GM19025 (cell line): ENCODE measurements at regions not wholly inside any gene's neighbourhood (a gene's known extent, or its start where the extent isn't known, plus 50 kb on each side); places are given as distances from the start of the nearest gene placed in this dataset.
"Not testable (repeated sequence)": the region's sequence is repeated elsewhere in the genome, so short reads cannot be mapped to it uniquely, and the experiment has no call there.

Experiments used
- ATAC-seq: cut with Tn5 transposase; IDR thresholded peaks from one replicate; pipeline ENCODE4 v1.9.1; 2021; ENCODE audit warnings: mild to moderate bottlenecking, low read depth, moderate library complexity; ENCODE audit not compliant: unreplicated experiment

- no peak for ATAC-seq
Measured at GRCh38 chr2:187857826-187858225, 303.6 kb upstream of the TFPI start.

GRCh38 chr2:187862715-187863114 is 308.5 kb upstream of the TFPI start:
- ATAC-seq = no peak

GRCh38 chr2:187865025-187865424 is 310.8 kb upstream of the TFPI start:
- ATAC-seq = no peak

DNA sequence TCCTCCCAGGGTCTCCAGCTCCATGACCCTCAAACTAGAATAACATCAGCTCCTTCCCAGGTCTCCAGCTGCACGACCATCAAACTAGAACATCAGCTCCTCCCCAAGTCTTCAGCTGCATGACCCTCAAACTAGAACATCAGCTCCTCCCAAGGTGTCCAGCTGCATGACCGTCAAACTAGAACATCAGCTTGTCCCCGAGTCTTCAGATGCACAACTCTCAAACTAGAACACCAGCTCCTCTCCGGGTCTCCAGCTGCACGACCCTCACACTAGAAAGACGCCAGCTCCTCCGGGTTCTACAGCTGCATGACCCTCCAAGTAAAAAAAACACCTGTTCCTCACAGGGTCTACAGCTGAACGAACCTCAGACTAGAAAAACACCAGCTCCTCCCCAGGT is 312.9 kb upstream of the TFPI start:
- ATAC-seq = no peak

DNA sequence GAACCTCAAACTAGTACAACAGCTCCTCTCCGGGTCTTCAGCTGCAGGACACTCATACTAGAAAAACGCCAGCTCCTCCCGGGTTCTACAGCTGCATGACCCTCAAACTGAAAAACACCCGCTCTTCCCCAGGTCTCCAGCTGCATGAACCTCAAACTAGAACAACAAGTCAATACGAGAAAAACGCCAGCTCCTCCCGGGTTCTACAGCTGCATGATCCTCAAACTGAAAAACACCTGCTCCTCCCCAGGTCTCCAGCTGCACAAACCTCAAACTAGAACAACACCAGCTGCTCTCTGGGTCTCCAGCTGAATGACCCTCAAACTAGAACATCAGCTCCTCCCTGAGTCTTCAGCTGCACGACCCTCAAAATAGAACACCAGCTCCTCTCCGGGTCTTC is 315.0 kb upstream of the TFPI start:
- no peak for ATAC-seq

GRCh38 chr2:187871506-187871905 is 317.3 kb upstream of the TFPI start:
- ATAC-seq = no peak

DNA sequence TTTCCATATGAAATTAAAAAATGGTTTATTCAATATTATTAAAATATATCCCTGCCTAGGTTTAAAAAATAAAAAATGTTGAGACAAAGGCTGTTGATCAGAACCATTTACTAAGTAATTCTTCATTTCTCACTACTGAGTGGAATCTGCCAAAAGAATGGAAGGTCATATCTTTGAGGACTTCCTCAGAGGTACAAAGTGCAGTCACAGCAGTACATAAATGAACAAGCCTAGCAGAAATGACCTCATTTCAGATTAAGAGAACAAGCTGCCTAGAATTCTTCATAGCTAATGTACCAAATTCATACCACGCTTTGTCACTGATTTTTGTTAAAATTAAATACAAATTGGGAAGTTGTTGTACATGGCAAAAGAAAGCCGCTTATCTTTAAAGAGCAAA is 318.9 kb upstream of the TFPI start:
- no peak for ATAC-seq

GRCh38 chr2:187874786-187875185 is 320.6 kb upstream of the TFPI start:
- no peak for ATAC-seq

DNA sequence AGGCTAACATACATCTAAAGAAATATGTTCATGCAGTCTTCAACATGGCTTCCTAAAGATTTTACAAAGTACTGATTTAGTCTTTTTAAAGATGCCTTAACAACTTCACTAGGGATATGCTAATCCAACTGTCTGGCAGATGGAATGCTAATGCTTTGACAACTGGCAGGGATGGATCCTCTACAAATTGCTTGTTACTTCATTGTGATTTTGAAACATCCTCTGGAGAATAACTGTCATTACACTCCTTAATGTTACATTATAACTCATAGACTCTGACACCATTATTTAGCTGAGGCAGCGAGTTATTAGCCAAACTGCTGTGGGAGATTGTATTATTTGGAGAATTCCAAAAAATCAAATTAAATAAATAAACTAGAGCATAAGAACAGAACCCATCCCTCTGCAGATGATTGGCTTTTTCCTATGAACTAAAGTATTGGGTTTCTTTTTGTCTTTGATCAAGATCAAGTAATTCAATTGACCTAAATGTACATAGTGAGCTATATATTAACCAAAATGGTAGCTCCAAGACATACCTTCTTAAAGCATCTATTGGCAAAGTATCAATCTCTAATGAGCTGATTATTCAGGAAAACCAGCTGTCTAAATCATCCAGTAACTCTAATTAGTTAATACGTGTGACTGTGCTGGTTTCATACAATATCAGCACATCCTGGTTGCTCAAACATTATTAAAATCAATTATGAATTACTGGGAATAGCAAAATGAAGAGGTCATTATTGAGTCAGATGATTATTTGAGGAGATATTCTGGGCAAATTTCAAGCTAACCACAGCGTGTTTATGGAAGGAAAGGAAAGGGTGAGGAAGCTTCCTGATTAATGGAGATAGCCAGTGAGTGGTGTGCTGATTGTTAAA is 321.3 kb upstream of the TFPI start:
- no peak for ATAC-seq

GRCh38 chr2:187876554-187876953 is 322.3 kb upstream of the TFPI start:
- ATAC-seq = no peak

DNA sequence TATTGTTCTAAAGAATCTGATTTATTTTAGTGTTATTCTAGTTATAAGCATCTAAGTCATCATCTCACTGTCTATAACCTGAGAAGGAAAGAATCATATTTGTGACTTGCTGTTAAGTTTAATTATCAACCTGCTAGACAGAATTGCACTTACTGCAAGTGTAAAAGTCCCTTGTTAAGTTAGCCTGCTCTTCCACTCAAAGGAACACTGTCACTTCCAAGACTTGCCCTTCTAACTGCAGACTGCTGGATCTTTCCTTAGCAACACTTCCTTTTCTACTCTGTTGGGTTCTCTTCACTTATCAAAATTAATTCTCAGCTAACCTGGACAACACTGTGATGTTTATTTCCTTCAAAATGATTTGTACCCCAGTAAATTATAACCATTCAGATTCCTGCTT is 323.2 kb upstream of the TFPI start:
- ATAC-seq = no peak

- no peak for ATAC-seq
Measured at GRCh38 chr2:187878112-187878511, 323.9 kb upstream of the TFPI start.

- ATAC-seq = no peak
Measured at GRCh38 chr2:187879491-187879890, 325.3 kb upstream of the TFPI start.

DNA sequence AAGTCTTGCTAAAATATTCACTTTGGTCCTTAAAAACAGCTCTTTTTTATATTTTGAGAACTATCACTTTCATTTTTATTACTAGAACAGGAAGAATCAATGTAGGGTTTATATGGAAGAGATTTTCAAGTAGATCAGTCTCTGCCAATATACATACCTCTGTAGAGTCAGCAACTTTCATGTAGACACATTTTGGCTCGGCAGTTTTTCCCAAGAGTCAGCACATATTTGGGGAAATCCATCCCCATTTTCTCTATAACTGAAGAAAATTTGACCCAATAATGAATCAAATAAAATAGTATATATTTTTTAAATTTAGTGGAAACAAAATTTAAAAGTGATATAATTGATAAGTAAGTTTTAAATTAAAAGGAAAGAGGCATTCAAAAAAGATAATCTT is 329.8 kb upstream of the TFPI start:
- ATAC-seq = no peak

GRCh38 chr2:187890690-187891089 is 336.5 kb upstream of the TFPI start:
- ATAC-seq = no peak

DNA sequence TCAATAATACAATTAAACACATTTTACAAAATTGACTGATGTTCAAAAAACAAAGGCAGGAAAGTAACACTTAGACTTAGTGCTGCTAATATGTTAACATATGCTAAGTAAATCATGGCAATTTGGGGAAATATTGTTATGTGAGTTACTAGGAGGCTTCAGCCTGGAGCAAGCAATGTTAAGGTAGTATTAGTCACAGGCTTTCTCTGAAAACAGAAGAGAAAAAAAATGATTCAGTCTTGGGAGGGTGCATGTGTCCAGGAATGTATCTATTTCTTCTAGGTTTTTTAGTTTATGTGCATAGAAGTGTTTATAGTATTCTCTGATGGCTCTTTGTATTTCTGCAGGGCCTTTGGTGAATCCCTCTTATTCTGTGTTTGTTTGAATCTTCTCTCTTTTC is 345.8 kb upstream of the TFPI start:
- no peak for ATAC-seq

GRCh38 chr2:187906021-187906420 is 351.8 kb upstream of the TFPI start:
- no peak for ATAC-seq

GRCh38 chr2:187910922-187911321 is 356.7 kb upstream of the TFPI start:
- not testable (repeated sequence) for ATAC-seq

DNA sequence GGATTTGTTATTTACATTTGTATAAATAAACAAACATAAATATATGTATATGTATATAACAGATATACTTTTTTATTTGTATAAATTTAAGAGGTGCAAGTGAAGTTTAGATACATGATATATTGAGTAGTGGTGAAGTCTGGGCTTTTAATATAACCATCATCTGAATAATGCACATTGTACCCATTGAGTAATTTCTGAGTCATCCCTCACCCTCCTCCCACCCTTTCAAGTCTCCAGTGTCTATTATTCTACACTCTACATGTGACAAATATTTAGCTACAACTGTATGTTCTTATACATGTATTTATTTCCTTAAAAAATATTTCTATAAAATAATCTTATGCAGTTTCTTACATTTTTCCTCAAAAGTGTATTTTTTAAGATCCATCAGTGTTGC is 358.7 kb upstream of the TFPI start:
- ATAC-seq = no peak

DNA sequence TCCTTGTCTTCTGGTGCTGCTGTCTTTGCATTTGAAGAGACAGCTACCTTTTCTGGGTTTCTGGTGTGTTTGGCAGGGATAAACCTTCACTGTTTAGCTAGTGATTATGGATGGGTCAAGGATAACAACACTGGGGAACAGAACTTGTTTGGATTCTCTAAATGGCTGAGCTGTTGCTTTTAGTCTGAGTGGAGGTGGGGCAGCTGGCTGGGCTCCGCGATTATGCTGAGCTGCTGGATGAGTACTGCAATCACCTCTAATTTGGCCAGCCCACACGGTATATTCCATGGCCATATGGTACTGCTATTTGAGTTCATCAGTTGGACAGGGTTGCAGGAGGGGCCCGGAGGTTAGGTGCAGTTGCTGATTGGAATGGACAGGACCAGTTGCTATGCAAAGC is 361.6 kb upstream of the TFPI start:
- ATAC-seq = no peak

GRCh38 chr2:187916799-187917198 is 362.6 kb upstream of the TFPI start:
- ATAC-seq = no peak

DNA sequence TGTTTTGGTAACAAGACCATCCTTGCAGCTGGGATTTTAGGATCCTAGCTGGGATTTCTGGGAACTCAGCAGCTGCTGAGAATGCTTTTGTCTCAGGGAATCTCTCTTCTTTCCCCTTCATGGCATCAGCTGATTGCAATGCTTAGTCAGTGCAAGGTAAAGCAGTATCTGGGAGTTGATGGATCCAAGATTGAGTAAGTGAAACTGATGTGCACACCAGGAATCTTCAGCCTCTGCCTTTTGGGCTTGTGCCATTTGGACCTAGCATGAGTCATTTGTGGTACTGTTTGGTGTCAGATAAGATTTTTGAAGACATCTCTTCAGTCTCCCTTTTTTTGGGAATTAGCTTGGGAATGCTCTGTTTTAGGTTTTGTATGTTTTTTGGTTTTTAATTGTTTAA is 363.3 kb upstream of the TFPI start:
- no peak for ATAC-seq
